ENCODE measurements at regions not wholly inside any gene's neighbourhood (a gene's known extent, or its start where the extent isn't known, plus 50 kb on each side); places are given as distances from the start of the nearest gene placed in this dataset.

- no peak for DNase-seq (ENCODE audit: low read depth)
These were observed 141.0 kb upstream of the PPP1R26 start for GRCh38 chr9:135338546-135338945.

GRCh38 chr9:135339378-135339973 lies 140.1 kb upstream of the PPP1R26 start:
- no peak for DNase-seq (ENCODE audit: low read depth)

- no peak for DNase-seq (ENCODE audit: low read depth)
These were observed 139.4 kb upstream of the PPP1R26 start for GRCh38 chr9:135340143-135340655.

- no peak for DNase-seq (ENCODE audit: low read depth)
These were observed 138.7 kb upstream of the PPP1R26 start for GRCh38 chr9:135340726-135341475.

- DNase-seq (ENCODE audit: low read depth), result no peak
These were observed 137.9 kb upstream of the PPP1R26 start for GRCh38 chr9:135341612-135342169.

- no peak for DNase-seq (ENCODE audit: low read depth)
These were observed 137.1 kb upstream of the PPP1R26 start for GRCh38 chr9:135342206-135343130.

- no peak for DNase-seq (ENCODE audit: low read depth)
These were observed 136.4 kb upstream of the PPP1R26 start for GRCh38 chr9:135343136-135343535.

- peak; percentile 3 for DNase-seq (ENCODE audit: low read depth)
These were observed 135.6 kb upstream of the PPP1R26 start for GRCh38 chr9:135343837-135344522.

GRCh38 chr9:135344523-135344901 lies 135.1 kb upstream of the PPP1R26 start:
- DNase-seq (ENCODE audit: low read depth), result no peak

- no peak for DNase-seq (ENCODE audit: low read depth)
These were observed 134.6 kb upstream of the PPP1R26 start for GRCh38 chr9:135344915-135345500.

- no peak for DNase-seq (ENCODE audit: low read depth)
These were observed 133.7 kb upstream of the PPP1R26 start for GRCh38 chr9:135345775-135346433.

- no peak for DNase-seq (ENCODE audit: low read depth)
These were observed 133.0 kb upstream of the PPP1R26 start for GRCh38 chr9:135346438-135347050.

GRCh38 chr9:135347461-135347860 lies 132.1 kb upstream of the PPP1R26 start:
- DNase-seq (ENCODE audit: low read depth), result no peak

GRCh38 chr9:135348076-135348787 lies 131.3 kb upstream of the PPP1R26 start:
- no peak for DNase-seq (ENCODE audit: low read depth)

GRCh38 chr9:135348788-135349150 lies 130.8 kb upstream of the PPP1R26 start:
- DNase-seq (ENCODE audit: low read depth), result no peak

GRCh38 chr9:135349212-135350002 lies 130.2 kb upstream of the PPP1R26 start:
- no peak for DNase-seq (ENCODE audit: low read depth)

- DNase-seq (ENCODE audit: low read depth), result no peak
These were observed 129.6 kb upstream of the PPP1R26 start for GRCh38 chr9:135350003-135350315.

GRCh38 chr9:135353935-135354334 lies 125.6 kb upstream of the PPP1R26 start:
- DNase-seq (ENCODE audit: low read depth), result no peak
